CD4-positive, alpha-beta T cell treated with Interleukin-2 at 100 ng/mL for 4 hours (primary cell): ENCODE measurements at regions not wholly inside any gene's neighbourhood (a gene's known extent, or its start where the extent isn't known, plus 50 kb on each side); places are given as distances from the start of the nearest gene placed in this dataset.

Experiments used
- DNase-seq: peaks from one replicate; pipeline ENCODE4 v3.0.0-alpha.2; 2020; ENCODE audit warnings: low spot score

GRCh38 chr5:4079831-4080230 is 484.2 kb downstream of the IRX1 start:
- no peak for DNase-seq

GRCh38 chr5:4080370-4080769 is 484.7 kb downstream of the IRX1 start:
- no peak for DNase-seq

DNA sequence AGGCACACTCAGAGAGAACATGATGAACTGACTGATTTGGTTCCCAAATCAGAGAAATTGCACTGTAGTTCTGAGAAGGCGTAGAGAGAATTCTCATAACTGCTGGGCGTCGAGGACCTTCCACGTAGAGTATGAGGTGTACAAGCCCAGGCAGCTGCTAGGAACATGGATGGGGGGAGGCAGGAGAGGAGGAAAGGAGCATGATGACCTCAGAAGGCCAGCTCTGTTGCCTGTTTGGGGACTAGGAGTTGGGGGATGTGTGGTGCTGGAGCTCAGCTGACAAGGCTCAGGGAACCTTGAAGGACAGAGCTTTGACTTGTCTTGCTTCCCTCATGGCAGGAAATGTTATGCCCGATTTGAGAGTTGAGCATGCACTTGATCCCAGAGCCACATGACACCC is 485.4 kb downstream of the IRX1 start:
- DNase-seq = no peak

GRCh38 chr5:4081466-4081865 is 485.8 kb downstream of the IRX1 start:
- DNase-seq = no peak

GRCh38 chr5:4082966-4083564 is 487.4 kb downstream of the IRX1 start:
- no peak for DNase-seq

GRCh38 chr5:4083591-4084337 is 488.1 kb downstream of the IRX1 start:
- no peak for DNase-seq

- no peak for DNase-seq
Measured at GRCh38 chr5:4086081-4086480, 490.4 kb downstream of the IRX1 start.

GRCh38 chr5:4087110-4087509 is 491.5 kb downstream of the IRX1 start:
- DNase-seq = no peak

- no peak for DNase-seq
Measured at GRCh38 chr5:4089087-4089486, 493.5 kb downstream of the IRX1 start.

DNA sequence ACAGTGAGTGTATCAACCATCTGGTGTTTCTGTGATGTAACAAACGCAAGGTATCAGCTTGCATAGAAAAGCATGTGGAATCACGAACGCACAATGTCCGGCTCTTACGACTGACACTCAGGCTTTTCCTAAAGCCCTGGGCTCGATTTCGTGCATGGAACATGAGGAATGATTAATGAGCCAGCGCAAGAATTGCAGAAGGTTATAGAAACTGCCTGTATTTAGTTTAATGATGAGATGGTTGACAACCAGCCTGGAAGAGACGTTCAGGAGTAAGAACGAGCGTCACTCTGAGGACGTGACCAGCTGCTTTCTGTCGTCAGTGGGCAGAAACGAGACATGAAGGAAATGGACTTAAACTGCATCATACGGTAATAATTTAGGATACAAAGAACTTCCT is 497.6 kb downstream of the IRX1 start:
- no peak for DNase-seq

DNA sequence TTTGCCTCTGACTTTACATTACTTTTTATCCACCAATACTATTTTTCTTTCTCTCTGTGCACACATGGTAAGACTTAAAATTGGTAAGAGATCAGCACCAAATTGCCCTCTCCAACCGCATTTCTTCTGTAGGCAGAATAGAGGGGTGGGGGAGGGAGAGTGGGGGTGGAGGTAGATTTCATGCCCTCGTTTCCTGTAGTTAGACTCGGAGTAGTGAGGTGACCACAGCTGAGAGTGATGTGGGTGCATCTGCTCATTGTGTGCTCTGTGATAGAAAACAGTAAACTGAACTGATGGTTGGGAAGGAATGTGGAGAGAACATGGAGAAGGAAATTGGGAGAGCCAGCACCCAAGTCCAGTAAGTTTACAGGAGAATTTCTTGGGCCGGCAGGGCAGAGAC is 498.3 kb downstream of the IRX1 start:
- DNase-seq = no peak

DNA sequence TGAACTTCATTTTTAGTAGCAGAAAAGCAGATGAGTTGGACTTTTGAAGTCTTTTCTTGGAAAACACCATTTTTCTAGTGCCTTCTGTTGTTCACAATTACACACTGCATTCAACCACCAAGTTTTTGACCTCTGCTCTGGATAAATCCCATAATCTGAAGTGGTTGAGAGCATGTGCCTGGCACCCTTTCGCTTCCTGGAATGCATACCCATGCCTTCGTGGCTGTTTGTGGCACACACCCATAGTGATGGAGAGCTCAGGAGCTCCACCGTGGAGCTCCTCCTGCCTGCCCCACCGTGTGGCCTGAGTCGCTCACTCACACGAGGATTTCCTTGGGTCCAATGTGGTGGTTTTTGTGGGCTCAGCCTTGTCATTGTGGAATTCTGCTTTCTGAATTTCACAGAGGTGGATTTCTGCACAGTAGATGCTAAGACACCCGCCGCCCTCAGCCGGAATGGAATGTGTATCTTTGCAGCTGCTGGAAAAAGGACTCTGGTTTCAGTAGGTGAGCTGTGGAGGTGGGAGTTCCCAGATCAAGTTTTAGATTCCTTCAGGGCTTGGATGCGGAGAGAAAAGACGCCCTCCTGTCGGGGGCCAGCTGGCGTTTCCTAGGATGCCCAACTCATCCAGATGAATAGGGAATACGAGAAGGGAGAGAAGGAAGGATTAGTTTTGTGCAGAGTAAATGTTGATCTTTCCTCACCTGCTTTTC is 500.4 kb downstream of the IRX1 start:
- no peak for DNase-seq

- no peak for DNase-seq
Measured at GRCh38 chr5:4097199-4097598, 501.6 kb downstream of the IRX1 start.

DNA sequence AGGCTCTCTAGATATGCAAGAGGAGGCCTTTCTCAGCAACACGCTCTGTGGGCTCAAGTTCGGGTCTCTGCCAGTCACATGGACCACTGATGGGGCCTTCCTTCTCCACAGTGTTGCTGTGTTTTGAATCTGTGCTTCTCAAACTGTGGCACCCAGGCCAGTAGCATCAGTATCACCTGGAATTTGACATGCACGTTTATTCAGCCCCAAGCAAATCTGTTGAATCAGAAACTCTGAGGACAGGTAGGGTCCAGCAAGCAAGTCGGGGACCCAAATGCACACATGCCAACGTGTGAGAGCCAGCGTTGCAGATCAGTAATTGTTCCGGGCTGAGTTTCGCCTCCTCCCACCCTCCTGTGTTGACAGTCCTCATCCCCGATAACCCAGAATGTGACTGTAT is 502.6 kb downstream of the IRX1 start:
- DNase-seq = no peak

GRCh38 chr5:4099386-4099785 is 503.8 kb downstream of the IRX1 start:
- no peak for DNase-seq

DNA sequence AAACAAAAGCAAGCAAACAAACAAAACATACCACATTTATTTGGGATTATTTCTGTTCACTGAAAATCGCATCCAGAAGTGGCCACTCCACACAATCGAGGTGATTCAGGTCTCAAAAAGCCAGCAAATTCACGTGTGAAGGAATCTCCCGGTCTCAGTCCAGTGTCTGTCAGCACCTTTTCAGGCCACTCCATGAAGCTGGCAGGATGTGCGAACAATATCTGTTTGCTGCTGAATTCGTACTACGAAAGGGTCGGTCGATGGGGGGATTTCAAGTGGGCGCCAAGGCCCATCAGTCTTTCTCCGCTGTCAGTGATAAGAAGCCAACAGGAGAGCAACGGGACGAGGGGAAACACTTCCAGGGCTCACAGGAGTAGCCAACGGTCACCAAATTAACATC is 505.1 kb downstream of the IRX1 start:
- no peak for DNase-seq

GRCh38 chr5:4101189-4101588 is 505.6 kb downstream of the IRX1 start:
- DNase-seq = no peak

GRCh38 chr5:4104831-4105597 is 509.4 kb downstream of the IRX1 start:
- DNase-seq = no peak

GRCh38 chr5:4108690-4109089 is 513.1 kb downstream of the IRX1 start:
- DNase-seq = no peak

GRCh38 chr5:4113426-4113825 is 517.8 kb downstream of the IRX1 start:
- no peak for DNase-seq

- no peak for DNase-seq
Measured at GRCh38 chr5:4113905-4114304, 518.3 kb downstream of the IRX1 start.

DNA sequence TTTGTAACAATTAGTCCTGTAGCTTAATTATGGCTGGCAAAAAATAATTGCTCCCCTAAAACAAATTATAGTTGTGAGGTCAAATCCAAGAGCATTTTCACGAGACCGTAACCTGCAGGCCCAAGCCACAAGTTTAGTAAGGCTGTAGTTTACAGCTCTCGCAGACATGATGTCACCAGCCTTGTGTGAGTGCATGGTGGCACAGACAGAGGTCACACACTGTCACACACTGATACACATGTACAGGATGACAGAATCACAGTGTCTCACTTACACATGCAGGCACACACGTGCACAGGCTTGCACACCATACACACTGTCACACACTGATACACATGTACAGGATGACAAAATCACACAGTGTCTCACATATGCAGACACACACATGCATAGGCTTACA is 518.8 kb downstream of the IRX1 start:
- no peak for DNase-seq

DNA sequence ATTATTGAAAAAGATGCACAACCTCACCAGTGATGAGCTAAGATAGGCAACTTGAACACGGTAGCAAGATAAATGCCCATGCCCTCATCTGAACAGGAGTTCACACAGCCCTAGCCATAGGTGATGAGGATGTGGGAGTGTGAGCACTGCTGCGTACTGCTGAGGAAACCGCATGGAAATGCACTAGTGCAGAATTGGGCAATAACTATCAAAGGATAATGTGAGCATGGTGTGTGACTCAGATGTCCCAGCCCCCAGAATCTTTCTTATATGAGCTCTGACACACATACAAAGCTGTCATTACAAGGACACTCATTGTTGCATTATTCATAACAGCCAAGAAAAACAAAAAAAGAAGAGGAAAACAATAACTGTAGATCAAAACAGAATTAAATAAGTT is 521.2 kb downstream of the IRX1 start:
- no peak for DNase-seq
